ENCODE measurements at regions not wholly inside any gene's neighbourhood (a gene's known extent, or its start where the extent isn't known, plus 50 kb on each side); places are given as distances from the start of the nearest gene placed in this dataset.
A peak's percentile ranks its signal among the peaks of the same experiment; 100 is the strongest.
"Not testable (repeated sequence)": the region's sequence is repeated elsewhere in the genome, so short reads cannot be mapped to it uniquely, and the experiment has no call there.

DNA sequence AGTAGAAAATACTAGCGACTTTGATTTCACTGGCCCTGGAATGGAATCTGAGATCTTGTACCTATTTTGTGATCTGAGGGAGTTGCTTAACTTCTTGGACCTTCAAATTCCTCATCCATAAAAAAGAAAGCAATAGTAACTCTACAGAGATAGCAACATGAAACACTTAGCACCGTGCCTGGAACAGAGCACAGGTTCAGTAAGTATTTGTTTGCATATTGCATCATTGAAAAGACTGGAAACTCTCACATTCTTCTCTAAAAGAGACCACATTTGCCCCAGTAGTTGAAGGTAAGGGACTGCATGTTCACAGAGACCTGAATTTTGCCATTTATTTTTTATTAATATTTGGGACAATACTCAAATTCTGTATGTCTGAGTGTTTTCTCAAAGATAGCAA is 358.1 kb downstream of the COG6 start:
- DNase-seq (no peak), ATAC-seq (no peak)
- intact Hi-C loops (cut with DNase I), result no loop called here

DNA sequence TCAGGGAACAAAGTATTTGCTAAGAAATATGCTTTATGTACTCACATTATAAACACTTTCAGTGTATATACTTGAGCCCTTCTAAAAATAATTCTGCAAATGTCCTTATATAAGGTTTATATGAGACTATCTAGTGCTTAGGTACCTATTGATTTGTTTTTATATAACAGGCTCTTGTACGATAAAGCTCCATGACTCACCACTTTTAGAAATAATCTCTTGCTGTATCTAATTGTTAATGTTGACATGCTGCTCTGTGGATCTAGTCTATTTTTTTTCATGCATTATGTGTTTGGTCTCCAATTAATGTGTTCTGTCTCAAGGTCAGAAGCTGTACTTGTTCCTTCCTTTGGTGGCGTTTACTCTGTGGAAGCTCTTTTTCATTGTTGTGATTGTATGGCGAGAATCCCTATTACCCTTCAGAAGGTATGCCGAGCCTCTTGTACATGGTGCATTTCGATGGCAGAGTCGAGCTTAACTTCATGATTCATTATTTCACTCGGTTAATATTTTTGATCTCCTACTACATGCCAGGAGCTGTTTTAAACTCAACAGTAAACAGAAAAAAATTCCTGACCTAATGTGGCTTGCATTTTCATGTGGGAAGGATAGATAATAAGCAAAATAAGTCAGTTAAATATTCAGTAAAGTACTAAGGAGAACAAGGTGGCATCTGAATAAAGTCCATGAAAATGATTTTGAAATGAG is 361.6 kb downstream of the COG6 start:
- DNase-seq (no peak), ATAC-seq (no peak)
- intact Hi-C loops (cut with DNase I), result no loop called here

DNA sequence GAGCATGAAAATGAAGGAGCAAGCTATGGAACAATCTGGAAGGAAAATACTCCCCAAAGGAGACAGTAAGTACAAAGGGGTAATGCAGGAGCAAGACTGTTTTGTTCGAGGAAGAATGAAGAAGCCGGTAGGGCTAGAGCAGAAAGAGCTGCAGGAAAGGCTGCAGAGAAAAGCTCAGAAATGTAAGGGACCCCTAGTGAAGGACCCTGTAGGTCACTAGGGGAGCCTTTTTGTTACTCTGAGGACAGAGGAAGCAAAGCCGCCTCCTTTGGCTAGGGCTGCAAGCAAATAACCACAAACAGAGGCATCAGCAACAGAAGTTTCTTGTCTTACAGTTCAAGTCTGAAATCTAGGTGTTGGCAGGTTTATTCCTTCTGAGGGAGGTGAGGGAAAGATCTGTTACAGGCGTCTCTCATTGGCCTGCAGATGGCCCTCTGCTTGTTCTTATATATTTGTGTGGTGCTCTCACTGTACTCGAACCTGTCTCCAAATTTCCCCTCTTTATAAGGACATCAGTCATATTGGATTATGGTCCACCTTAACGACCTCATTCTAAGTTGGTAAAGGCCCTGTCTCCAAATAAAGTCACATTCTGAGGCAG is 362.3 kb downstream of the COG6 start:
- ATAC-seq (no peak), DNase-seq (no peak)
- intact Hi-C loops (cut with DNase I), result no loop called here

DNA sequence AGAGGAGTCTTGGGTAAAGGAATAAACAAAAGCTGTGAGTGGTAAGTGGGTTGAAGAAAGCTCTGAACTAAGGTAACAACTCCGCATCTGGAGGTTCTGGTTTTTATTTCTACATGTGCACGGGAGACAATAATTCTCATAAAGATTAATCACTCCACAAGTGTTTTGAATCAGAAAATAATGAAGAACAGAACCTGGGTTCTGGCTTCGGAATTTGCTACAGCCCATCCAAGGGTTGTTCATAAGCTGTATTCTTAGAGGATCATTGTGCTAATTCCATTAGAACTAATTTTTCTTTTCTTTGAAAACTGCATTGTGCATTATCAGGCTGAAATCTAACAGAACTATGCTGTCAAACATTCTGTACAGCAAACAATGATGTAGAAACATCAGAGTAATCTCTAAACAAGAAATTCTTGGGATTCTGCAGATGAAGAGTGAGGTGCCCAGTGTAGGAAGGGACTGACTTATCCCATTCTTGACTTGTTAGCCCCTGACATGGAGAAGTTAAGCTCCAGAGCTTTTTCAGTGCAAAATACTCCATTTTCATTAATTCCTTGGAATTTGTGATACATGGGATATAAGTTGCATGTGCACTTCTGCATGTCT is 368.2 kb downstream of the COG6 start:
- ATAC-seq (no peak), DNase-seq (no peak)
- intact Hi-C loops (cut with DNase I), result no loop called here

DNA sequence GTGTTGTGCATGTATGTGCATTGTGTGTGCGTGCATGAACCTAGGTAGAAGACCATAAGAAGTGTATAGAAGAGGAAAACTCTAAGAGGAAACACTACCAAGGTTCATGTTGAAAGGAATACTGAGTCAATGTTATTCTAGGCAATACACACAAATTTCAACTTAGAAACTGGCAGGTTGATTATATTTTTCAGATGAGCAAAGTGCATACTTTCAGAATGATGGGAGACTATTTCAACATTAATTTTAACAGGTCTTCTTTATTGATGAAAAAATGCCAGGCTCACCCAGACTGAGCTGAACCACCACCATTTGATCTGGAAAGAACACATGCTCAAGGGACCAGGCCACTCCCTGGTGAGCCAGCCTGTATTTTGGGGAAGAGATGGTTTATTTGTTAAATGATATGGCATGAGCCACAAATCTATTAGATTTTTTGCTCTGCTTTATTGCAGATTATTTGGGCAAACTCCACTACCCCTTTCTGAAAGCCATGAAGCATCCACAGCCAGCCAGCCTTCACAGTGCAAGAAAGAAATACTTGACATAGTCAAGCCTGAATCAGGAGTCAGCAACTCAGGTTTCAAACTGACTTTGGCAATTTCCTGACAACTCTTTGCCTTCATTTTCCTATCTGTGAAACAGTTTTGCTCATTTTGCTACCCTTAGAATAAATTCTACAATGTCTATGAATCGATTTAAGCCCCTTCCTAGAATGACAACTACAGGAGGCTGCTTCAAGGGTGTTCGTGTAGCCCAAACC is 368.9 kb downstream of the COG6 start:
- ATAC-seq (peak in 1 of 2 donors; percentile 68), DNase-seq (no peak)
- intact Hi-C loops (cut with DNase I), result no loop called here

DNA sequence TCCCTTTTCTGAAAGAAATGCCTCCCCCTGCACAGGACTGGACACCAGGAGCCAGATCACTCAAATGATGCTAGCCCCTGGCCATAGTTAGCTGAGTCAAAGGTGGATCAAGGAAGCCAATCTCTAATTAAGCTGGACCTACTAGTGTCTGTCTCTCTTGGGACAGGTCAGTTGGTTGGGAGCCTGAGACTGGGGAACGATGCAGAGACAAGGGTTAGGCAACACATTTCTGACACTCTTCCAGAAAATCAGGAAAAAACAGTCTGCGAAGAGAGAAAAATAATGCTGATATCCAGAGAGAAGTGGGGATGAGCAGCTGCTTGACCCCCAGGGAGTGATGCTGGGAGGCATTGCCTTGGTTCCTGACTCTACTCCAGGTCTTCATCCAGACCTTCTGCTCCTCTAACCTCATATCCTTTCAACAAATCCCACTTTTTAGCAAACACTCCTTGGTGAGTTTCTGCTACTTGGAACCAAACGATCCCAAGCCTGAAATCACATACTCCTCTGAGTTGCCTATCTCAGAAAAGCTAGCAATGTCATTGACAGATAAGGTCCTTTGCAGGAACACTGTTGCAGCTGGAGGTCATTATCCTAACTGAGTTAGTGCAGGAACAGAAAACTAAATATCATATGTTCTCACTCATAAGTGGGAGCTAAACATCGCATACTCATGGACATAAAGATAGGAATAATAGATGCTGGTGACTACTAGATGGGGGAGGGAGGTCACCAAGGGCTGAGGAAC is 369.7 kb downstream of the COG6 start:
- DNase-seq (no peak), ATAC-seq (peak in 1 of 2 donors; percentile 23)
- intact Hi-C loops (cut with DNase I), result no loop called here

DNA sequence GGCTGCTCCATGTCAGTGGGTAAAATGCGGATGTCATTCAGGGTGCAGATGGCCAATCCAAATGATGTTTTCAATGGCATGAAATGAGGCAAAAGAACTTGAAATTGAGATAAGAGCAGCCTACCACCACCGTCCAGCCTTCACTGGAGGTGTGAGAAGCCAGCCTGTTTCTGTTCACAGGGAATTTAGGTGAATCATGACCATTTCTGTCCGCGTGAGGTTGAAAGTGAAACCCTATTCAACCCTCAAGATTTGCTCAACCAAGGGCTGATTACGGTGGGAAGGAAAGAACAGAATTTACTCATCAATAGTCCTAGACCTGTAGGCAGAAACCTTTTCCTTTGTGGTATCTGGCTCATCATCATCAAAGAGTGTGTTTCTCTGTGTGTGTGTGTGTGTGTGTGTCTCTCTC is 370.7 kb downstream of the COG6 start:
- intact Hi-C loops (cut with DNase I), result no loop called here
- no peak for DNase-seq
- no peak for ATAC-seq

DNA sequence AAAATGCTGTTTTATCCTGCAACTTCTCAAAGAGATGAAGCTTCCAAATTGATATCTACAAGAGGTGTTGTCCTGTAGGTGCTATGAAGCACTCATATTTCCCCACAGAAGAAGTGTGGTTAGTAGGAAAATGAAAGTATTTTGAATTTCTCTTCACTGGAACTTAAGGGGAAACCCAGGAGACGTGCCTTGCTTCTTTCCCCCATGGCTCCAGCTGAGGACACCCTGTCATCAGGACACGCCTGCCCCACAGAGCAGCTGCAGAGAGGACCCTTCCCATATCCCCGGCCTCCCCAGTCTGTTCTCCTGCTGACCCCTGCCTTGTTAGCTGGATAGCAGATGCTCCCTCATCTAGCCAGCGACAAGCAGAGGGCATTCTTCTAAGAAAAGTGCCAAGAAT is 371.3 kb downstream of the COG6 start:
- no peak for ATAC-seq
- intact Hi-C loops (cut with DNase I), result no loop called here
- no peak for DNase-seq

DNA sequence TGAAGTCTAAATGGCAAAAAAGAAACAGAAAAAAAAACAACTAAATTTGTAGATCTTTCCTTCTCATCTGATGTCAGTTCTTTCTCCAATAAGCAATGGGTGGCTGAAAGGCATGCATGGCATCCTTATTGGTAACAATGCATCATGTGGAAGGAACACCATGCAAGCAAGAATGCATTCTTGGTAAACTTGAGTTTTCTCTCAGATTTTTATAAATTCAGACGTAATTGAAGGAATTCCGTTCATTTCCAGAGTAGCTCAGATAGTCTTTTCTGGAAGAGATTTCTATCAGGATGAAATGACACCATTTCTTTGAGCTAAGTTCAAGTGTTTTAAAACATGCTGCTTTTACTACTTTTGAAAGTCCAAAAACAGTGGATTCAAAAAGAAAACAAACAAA is 373.0 kb downstream of the COG6 start:
- DNase-seq, result no peak
- intact Hi-C loops (cut with DNase I), result no loop called here
- no peak for ATAC-seq

DNA sequence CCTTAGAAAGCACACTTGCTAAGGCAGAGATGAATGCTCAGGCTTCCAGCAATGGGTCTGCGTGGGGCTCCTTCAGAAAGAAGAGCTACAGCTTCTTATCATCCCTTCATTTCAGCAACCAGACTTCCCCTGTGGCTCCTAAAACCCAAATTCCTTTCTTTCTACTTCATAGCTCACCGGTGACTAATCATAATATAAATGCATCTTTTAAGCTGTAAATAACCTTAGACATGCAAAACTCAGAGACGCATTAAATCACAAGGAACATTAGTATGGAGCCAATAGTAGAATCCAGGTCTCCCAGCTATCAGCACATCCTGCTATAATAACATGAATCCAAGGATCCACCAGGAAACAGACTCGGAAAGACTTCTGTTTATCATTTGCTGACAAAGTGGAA is 375.6 kb downstream of the COG6 start:
- intact Hi-C loops (cut with DNase I), result no loop called here
- DNase-seq (no peak), ATAC-seq (peak in 1 of 2 donors; percentile 52)

DNA sequence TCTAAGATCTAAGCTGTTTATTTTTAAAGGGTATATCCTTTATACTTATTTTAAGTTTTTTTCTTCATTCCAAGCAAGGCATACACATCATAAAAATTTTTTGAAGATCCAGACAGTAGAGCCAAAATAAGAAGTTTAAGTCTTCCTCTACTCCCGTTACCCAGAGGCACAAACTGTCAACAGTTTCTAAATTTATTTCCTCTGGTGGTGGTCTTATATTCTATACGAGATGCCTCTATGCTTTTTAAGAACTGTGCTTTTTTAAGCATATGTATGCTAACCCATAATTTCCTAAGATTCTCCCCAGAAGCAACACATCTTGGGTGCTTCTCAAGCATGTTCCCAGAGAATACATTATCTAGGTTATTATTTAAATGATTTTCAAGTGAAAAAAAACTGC is 383.6 kb downstream of the COG6 start:
- ATAC-seq (no peak), DNase-seq (no peak)
- intact Hi-C loops (cut with DNase I), result no loop called here

DNA sequence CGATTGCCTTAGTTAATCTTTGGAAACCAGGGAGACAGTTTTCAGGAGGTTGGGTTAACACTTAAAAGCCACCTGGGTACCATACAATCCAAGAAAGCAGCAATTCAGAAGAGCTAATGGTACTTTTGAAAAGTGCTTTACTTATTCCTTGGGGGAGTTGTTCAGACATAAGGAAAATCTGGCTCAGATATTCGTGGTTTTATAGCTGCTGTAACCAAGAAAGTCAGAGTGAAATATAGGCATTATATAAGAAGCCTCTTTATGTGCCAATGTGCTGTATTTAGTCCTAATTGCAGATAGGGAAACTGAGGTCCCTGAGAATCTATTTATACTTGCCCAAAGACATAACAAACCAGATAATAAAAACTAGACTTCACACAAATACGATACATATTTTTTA is 387.5 kb downstream of the COG6 start:
- ATAC-seq (no peak), DNase-seq (no peak)
- intact Hi-C loops (cut with DNase I), result loop anchor here in 1 of 2 donors (10.0 kb wide), 1 partner anchor 652 kb away; no protein-coding TSS in a partner anchor

DNA sequence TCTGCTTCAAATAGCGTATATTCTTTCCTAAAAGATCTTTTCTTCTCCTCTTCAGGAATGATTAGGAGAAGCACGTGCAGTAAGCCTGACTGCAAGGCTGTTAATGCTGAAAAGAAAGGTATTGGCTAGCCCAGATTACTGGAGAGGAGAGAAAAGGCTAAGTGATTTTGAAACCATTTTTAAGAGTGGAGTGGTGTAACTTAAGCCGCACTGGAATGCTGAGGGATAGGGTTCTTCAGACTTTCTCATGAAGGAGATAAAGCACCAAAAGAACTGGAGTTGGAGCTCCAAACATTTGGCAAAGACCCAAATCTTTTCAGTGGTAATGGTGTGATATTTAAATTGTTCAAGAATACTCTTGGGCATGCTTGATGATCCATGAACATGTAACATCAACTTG is 388.3 kb downstream of the COG6 start:
- DNase-seq, result no peak
- no peak for ATAC-seq
- intact Hi-C loops (cut with DNase I), result loop anchor here in 1 of 2 donors (10.0 kb wide), 1 partner anchor 651 kb away; no protein-coding TSS in a partner anchor

DNA sequence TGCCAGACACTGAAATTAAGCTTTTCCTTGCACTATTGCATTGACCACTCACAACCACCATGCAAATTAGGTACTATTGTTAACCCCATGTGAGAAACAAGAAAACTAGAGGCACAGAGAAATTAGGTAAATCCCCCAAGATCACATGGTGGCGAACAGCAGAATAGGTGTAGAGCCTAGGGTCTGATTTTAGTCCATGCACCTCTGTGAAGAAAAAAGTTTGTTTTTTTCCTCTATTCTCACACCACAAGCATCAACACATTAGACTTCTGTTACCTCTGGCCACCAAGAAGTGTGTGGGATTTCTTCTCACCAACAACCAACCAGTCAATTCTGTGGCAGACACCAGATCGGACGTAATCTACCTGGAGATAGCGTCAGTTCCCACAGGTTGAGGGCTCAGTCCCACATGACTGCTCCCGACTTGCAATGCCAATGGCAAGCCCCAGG is 391.9 kb downstream of the COG6 start:
- intact Hi-C loops (cut with DNase I), result loop anchor here in 1 of 2 donors (10.0 kb wide), 1 partner anchor 647 kb away; no protein-coding TSS in a partner anchor
- ATAC-seq (no peak), DNase-seq (no peak)

DNA sequence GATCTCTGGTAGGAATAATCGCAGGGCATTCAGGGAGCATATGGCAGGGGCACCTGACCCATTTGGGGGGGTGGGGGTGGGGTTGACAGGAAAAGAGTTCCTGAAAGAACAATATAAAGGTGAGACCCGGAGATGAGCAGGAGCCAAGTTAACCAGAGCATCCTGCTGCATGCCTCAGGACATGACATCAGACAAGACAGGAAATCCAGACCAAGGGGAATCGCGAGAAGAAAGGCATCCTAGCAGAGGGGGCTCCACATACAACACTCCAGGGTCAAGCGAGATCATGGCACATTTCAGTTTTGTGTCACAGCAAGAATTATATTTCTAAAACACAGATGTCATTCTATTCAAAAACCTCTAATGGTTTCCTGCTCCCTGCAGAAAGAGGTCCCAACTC is 393.1 kb downstream of the COG6 start:
- ATAC-seq (no peak), DNase-seq (no peak)
- intact Hi-C loops (cut with DNase I), result loop anchor here in 1 of 2 donors (10.0 kb wide), 1 partner anchor 646 kb away; no protein-coding TSS in a partner anchor

DNA sequence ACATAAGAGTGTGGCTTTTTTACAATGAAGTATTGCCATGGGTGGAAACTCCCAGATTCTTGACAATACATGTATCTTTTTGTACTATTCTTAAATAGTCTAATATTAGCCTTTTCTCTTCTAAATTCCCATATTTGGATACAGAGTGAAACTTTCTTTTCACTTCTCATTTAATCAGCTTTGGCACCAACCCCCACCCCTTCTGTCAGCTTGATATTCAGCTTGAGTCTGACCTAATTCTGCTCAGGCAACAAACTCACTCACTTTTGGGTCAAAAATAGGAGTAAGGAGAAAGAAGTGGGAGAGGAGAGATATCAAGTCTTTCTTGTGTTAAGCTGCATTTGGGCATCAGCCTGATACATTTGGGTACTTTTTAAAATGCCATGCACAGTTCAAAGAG is 397.5 kb downstream of the COG6 start:
- no peak for ATAC-seq
- intact Hi-C loops (cut with DNase I), result no loop called here
- no peak for DNase-seq

DNA sequence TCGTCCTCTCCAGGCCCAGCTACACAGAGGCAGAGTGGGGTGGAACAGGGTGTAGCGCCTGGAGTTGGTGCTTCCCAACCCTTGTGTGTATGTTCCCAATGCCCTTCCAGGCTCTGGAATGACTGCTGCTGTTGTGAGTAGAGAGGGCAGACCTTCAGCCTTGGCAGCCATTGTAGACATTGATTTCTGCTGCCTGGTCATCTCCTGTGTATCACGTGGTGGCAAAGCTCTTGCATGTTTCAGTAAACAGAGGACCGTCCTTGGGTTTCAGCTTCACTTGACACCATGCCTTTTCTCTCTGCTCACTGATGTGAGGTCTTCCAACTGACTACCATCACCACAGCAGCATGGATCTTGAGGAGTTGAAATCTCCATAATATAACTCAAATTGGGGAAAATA is 397.9 kb downstream of the COG6 start:
- intact Hi-C loops (cut with DNase I), result no loop called here
- ATAC-seq (no peak), DNase-seq (no peak)

DNA sequence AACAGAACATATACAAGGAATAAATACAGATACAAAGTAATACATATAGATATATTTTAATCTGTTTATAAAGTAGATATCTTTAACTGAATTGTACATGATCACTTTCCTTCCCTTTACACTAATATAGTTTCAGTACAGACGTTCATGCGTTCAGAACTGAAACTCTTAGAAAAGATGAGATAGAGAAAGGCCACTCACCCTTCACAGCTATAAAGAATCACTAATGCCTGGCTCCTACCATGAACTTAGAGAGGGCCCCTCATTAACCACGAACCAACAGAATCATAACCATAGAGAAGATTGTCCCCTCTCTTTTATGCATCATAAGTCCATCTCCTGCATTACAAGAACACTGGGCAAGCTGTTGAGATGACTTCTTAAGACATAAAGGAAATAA is 399.0 kb downstream of the COG6 start:
- DNase-seq; intact Hi-C loops (cut with DNase I); ATAC-seq: not testable (repeated sequence)

All from left cardiac atrium (tissue), 4 donors.